ENCODE measurements at regions not wholly inside any gene's neighbourhood (a gene's known extent, or its start where the extent isn't known, plus 50 kb on each side); places are given as distances from the start of the nearest gene placed in this dataset.

DNA sequence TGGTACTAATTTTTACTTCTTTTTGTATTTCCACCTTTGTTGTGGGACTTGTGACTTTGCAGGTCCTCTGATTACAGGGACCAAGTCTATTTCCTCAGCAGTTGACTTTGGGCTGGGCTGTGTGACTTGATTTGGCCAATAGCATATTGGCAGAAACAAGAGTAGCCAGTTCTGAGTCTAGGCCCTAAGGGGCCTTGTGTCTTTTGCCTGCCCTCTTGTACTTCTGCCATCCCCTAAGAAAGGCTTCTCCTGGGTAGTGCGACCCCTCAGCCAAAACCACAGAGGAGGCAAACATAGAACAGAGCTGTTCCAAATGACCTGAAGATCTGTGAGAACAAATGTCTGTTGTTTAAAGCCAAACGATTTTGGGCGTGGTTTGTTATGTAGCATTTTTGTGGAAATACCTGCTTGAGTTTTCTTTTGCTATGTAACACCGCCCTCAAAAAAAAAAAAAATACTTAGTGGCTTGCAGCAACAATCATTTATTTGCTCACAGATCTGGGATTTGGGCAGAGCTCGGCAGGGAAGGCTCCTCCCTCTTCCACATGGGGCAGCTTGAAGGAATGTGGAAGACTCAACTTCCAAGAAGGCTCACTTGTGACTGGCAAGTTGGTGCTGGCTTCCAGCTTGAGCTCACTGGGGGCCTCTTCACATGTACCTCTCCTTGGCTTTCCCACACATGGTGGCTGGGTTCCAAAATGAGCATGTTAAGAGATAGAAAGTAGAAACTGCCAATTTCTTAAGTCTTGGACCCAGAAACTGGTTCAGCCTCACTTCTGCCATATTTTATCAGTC is 423.0 kb upstream of the CNKSR2 start:
- TF ChIP-seq, protein P1, sequence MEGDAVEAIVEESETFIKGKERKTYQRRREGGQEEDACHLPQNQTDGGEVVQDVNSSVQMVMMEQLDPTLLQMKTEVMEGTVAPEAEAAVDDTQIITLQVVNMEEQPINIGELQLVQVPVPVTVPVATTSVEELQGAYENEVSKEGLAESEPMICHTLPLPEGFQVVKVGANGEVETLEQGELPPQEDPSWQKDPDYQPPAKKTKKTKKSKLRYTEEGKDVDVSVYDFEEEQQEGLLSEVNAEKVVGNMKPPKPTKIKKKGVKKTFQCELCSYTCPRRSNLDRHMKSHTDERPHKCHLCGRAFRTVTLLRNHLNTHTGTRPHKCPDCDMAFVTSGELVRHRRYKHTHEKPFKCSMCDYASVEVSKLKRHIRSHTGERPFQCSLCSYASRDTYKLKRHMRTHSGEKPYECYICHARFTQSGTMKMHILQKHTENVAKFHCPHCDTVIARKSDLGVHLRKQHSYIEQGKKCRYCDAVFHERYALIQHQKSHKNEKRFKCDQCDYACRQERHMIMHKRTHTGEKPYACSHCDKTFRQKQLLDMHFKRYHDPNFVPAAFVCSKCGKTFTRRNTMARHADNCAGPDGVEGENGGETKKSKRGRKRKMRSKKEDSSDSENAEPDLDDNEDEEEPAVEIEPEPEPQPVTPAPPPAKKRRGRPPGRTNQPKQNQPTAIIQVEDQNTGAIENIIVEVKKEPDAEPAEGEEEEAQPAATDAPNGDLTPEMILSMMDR (conservative IDR thresholded peaks at IDR 0.05), result no peak
- no peak for TF ChIP-seq ZFX (IDR thresholded peaks at IDR 0.05)
